ENCODE measurements at regions not wholly inside any gene's neighbourhood (a gene's known extent, or its start where the extent isn't known, plus 50 kb on each side); places are given as distances from the start of the nearest gene placed in this dataset.

DNA sequence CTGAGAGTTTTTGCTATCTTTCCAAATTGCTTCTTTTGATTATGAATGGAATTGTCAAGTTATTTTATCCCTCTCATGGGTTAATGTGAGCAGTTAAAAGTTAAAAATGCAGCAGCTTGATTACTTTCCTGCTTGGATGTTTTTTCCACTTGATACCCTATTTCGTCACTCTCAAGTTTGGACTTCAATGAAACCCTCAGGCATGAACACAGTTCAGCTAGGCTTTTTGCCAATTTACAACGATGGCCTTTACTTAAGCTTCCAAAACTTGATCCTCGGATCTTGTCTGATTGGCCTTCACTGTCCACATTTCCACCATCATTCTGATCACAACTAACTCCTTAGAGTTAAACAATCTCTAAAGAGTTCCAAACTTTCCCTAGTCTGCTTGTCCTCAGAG, 752.4 kb upstream of the PRMT6 start:
- no TSS peak for BruUV-seq (replicated peaks)
- Histone ChIP-seq H3K4me3 (ENCODE audit: low read depth, low read length, poor library complexity, severe bottlenecking) (no peak overlapping the region), H3K4me1 (ENCODE audit: insufficient read depth, low read length, poor library complexity, severe bottlenecking) (no peaks in the 10 kb centered on the region), H3K9me3 (ENCODE audit: low read depth, low read length, poor library complexity, severe bottlenecking) (peaks cover 19% of the 10 kb centered on the region), H3K27me3 (replicated peaks; ENCODE audit: insufficient read depth, low read depth, low read length, poor library complexity) (no peaks in the 10 kb centered on the region), H3K27ac (ENCODE audit: low read depth, low read length, poor library complexity, severe bottlenecking) (no peak overlapping the region), H3K36me3 (ENCODE audit: insufficient read depth, low read length, poor library complexity, severe bottlenecking) (no peaks in the 10 kb centered on the region)
- POLR2A ChIA-PET (ENCODE audit: low non-redundant PET), result no interaction called here
- CTCF ChIA-PET, result no interaction called here
- intact Hi-C loops (cut with micrococcal nuclease; ENCODE audit: unreplicated experiment), result no loop called here
- DNase-seq (ENCODE audit: low spot score), result no peak
- no peak for TF ChIP-seq EZH2 (IDR thresholded peaks at IDR 0.05; ENCODE audit: borderline replicate concordance, low read depth, low read length, poor library complexity, severe bottlenecking)
- TF ChIP-seq, protein P1, sequence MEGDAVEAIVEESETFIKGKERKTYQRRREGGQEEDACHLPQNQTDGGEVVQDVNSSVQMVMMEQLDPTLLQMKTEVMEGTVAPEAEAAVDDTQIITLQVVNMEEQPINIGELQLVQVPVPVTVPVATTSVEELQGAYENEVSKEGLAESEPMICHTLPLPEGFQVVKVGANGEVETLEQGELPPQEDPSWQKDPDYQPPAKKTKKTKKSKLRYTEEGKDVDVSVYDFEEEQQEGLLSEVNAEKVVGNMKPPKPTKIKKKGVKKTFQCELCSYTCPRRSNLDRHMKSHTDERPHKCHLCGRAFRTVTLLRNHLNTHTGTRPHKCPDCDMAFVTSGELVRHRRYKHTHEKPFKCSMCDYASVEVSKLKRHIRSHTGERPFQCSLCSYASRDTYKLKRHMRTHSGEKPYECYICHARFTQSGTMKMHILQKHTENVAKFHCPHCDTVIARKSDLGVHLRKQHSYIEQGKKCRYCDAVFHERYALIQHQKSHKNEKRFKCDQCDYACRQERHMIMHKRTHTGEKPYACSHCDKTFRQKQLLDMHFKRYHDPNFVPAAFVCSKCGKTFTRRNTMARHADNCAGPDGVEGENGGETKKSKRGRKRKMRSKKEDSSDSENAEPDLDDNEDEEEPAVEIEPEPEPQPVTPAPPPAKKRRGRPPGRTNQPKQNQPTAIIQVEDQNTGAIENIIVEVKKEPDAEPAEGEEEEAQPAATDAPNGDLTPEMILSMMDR (conservative IDR thresholded peaks at IDR 0.05; ENCODE audit: low read depth, low read length), result no peak

- CTCF ChIA-PET, result no interaction called here
- intact Hi-C loops (cut with micrococcal nuclease; ENCODE audit: unreplicated experiment), result no loop called here
- no peak for DNase-seq (ENCODE audit: low spot score)
- H3K36me3 ChIP-seq (ENCODE audit: insufficient read depth, low read length, poor library complexity, severe bottlenecking), result no peaks in the 10 kb centered on the region
- H3K4me1 ChIP-seq (ENCODE audit: insufficient read depth, low read length, poor library complexity, severe bottlenecking), result no peaks in the 10 kb centered on the region
- H3K4me3 ChIP-seq (ENCODE audit: low read depth, low read length, poor library complexity, severe bottlenecking), result no peak overlapping the region
- BruUV-seq (replicated peaks), result no TSS peak
- peaks cover 4% of the 10 kb centered on the region for H3K9me3 ChIP-seq (ENCODE audit: low read depth, low read length, poor library complexity, severe bottlenecking)
- no peaks in the 10 kb centered on the region for H3K27me3 ChIP-seq (replicated peaks; ENCODE audit: insufficient read depth, low read depth, low read length, poor library complexity)
- POLR2A ChIA-PET (ENCODE audit: low non-redundant PET), result no interaction called here
- TF ChIP-seq, protein P1 (conservative IDR thresholded peaks at IDR 0.05; ENCODE audit: low read depth, low read length), result no peak
- no peak for TF ChIP-seq EZH2 (IDR thresholded peaks at IDR 0.05; ENCODE audit: borderline replicate concordance, low read depth, low read length, poor library complexity, severe bottlenecking)
- H3K27ac ChIP-seq (ENCODE audit: low read depth, low read length, poor library complexity, severe bottlenecking), result no peak overlapping the region
Measured at GRCh38 chr1:106319612-106320011, 736.9 kb upstream of the PRMT6 start.

DNA sequence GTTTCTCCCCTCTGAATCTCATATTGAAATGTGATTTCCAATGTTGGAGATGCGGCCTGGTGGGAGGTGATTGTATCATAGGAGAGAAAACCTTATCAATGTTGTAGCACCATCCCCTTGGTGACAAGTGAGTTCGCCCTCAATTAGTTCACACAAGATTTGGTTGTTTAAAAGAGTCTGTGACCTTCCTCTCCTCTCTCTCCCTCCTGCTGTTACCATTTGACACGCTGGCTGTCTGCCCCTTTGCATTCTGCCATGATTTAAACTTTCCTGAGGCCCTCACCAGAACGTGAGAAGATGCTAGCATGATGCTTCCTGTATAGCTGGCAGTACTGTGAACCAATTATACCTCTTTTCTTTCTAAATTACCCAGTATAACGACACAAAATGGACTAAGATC, 730.9 kb upstream of the PRMT6 start:
- Histone ChIP-seq H3K4me3 (ENCODE audit: low read depth, low read length, poor library complexity, severe bottlenecking) (no peak overlapping the region), H3K27me3 (replicated peaks; ENCODE audit: insufficient read depth, low read depth, low read length, poor library complexity) (no peaks in the 10 kb centered on the region), H3K4me1 (ENCODE audit: insufficient read depth, low read length, poor library complexity, severe bottlenecking) (no peaks in the 10 kb centered on the region), H3K9me3 (ENCODE audit: low read depth, low read length, poor library complexity, severe bottlenecking) (no peaks in the 10 kb centered on the region), H3K36me3 (ENCODE audit: insufficient read depth, low read length, poor library complexity, severe bottlenecking) (no peaks in the 10 kb centered on the region), H3K27ac (ENCODE audit: low read depth, low read length, poor library complexity, severe bottlenecking) (no peak overlapping the region)
- POLR2A ChIA-PET (ENCODE audit: low non-redundant PET), result no interaction called here
- no TSS peak for BruUV-seq (replicated peaks)
- CTCF ChIA-PET, result no interaction called here
- TF ChIP-seq EZH2 (IDR thresholded peaks at IDR 0.05; ENCODE audit: borderline replicate concordance, low read depth, low read length, poor library complexity, severe bottlenecking), result no peak
- TF ChIP-seq, protein P1 (conservative IDR thresholded peaks at IDR 0.05; ENCODE audit: low read depth, low read length), result no peak
- no peak for DNase-seq (ENCODE audit: low spot score)
- intact Hi-C loops (cut with micrococcal nuclease; ENCODE audit: unreplicated experiment), result no loop called here

Data from A673 (cell line).